ENCODE measurements at regions not wholly inside any gene's neighbourhood (a gene's known extent, or its start where the extent isn't known, plus 50 kb on each side); places are given as distances from the start of the nearest gene placed in this dataset.
"Not testable (repeated sequence)": the region's sequence is repeated elsewhere in the genome, so short reads cannot be mapped to it uniquely, and the experiment has no call there.

DNA sequence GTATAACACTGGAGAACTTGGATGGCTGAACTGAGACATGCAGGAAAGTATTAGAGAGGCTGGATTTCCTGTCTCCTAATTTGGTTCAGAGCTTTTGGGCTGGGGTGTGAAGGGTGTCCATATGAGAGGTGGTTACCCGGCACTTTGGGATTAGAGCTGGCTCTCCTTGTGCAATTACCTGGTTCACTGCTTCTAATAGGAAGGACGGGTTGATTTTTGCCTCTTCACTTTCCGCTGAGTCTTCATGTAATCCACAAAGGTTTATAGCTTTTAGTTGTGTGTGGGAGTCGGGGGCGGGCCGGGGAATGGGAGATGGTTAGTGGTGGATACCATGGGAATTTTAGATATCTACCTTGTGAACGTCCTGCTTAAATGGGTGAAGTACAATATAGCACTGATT, 151.5 kb downstream of the BTBD3 start:
- DNase-seq, result no peak

DNA sequence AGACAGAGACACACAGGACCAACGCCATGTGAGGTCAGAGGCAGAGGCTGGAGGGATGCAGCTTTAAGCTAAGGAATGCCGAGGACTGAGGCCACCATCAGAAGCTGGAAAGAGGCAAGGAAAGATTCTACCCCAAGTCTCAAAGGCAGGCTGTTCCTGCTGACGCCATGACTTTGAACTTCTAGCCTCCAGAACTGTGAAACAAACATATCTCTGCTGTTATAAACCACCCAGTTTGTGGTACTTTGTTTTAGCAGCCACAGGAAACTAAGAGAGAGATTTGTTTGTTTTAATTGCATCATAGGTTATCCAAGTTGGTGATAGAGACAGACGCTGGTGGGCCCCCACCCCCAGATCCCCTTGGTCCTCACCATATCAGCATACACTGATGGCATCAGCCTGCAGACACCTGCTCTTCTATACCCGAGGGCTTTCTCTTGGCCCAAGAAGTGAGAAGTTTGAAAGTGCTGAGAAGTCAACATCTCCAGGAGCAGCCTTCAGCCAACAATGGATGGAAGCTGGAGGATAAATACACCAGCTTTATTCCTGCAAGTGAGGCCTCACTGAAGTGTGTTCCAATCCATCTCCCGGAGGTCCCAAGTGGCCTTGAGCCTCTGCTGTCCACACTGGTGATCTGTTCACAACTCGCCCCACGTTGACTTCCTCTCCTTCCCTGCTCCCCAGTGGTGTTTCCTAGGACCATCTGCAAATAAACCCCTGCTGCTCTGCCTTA, 154.7 kb downstream of the BTBD3 start:
- DNase-seq, result no peak

DNA sequence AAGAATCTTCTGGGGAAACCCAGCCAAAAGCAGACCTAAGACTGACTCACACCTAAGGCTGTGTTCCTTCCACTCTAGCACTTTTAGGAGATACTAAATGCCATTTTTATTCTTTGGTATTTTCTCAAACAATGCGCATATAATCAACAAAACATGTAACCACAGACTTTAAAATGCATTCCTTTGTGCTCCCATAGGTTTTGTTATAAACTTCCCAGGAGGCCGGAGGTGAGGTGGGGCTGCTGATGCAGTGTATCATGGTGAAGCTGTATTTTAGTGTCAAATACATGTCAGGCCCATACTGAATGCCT, 155.2 kb downstream of the BTBD3 start:
- DNase-seq, result no peak

DNA sequence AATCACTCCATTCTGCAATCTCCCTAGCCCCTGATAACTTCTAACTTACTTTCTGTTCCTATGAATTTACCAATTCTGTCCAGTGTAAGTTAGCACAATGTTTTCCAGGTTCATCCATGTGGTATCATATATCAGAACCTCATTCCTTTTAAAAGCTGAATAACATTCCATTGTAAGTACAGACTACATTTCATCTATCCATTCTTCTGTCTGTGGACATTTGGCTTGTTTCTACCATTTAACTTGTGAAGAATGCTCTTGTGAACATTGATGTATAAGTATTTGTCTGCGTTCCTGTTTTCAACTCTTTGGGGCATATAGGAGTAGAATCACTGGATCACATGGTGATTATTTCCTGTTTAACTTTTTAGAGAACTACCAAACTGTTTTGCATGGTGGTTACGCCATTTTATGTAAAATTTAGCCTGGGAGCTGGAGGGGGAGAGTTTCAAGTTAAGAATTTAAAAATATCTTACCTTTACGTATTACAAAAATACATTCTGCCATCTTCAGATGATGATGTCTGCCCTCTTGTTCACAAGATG, 156.5 kb downstream of the BTBD3 start:
- DNase-seq, result no peak

DNA sequence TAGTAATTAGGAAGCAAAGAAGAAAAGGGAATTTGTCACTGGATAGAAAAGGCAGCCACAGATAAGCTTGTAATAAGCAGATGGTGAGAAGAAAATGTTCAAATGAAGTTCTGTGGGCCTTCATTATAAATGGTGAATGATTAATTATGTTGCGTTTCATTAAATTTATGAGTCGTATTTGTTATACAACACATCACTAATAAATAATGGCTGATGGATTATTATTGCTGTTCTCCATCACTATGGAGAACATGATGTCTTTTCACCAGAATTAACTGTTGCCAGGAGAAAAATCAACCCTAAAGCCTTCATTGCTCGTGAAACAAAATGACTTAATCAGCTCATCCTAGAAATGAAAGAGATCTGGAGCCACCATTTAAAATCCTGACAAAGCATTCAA, 158.5 kb downstream of the BTBD3 start:
- no peak for DNase-seq

DNA sequence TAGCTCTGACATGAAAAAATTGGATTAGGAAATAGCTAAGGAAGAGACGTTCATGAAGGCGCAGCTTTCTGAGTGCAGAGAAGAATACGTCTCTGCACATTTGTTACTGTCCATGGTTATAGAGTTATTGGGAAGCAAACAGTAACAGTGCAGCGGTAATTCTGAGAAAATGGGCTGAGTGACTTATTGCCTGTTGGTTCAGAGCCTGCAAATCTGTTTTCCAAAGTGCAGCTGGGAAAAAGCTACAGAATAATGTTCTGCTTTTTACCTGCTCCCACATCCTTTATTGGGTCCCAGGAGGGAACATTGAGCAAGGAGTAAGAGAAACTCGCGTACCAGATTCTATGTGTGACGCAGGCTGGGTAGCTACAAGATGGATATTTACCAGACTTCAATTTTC, 160.2 kb downstream of the BTBD3 start:
- no peak for DNase-seq

DNA sequence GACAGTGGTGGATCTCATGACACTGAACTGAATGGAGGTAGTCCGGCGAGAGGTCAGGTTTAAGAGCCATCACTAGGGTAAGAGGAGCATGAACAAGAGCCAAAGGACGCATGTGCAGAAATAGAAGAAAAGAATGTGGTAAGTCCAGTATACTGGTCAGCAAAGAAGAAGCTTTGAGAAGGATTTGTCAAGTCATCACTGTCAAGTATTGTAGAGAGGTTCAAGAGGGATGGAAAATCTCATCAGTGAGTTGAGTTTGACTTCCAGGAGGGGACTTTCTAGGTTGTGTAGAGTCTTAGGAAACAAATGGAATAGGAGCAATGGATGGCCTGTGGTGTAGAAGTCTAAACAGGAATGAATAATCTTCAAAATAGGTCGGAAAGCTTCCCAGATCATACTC, 161.8 kb downstream of the BTBD3 start:
- no peak for DNase-seq

DNA sequence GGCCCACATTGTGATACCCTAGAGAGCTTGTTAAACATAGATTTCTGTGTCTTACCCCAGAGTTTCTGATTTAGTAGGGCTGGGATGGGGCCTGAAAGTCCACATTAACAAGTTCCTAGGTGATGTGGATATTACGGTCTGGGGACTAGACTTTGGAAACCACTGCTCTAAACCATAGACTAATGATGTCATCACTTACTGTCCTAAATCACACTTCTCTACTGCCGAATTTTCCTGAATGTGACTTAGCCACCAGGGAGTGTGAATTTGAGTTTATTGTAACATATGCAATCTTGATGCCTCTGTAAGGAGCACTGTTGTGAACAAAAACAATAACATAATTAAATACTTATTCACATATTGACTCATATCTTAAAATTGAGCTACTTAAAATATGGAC, 165.6 kb downstream of the BTBD3 start:
- DNase-seq, result no peak

DNA sequence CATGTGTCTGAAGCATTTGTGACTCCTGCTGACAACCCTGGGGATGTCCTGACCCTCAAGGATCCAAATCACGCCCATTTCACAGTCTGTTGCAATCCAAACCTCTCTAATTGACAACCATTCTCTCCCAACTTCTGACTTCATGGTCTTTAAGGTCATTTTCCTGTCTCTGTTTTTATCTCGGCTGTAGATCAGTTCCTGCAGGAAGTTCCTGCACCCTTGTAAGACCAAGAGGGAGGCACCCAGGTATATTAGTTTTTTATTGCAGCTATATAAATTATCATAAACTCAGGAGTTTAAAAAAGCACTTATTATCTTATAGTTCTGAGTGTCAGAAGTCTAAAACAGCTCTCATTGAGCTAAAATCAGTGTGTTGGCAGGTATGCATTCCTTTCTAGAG, 166.8 kb downstream of the BTBD3 start:
- DNase-seq, result no peak

DNA sequence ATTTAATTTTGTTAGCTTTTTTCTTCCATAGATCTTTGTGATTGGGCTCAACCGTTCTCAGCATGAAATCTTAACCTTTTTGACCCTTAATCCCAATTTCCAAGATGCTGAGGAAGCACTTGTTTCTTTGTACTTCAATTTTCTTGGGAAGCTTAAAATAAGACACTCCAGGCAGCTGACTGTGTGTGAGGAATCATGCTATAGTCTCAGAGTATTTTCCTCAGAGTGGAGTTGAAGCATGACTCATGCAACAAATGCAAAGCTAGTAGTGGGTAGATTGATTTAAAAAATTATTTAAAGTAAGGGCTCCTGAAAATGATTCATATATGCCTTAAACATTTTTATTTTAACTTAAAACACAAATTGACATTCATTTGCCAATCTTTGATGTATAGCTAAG, 168.7 kb downstream of the BTBD3 start:
- peak in 4 of 58 donors; percentile 4 to 41 (median 17) for DNase-seq

DNA sequence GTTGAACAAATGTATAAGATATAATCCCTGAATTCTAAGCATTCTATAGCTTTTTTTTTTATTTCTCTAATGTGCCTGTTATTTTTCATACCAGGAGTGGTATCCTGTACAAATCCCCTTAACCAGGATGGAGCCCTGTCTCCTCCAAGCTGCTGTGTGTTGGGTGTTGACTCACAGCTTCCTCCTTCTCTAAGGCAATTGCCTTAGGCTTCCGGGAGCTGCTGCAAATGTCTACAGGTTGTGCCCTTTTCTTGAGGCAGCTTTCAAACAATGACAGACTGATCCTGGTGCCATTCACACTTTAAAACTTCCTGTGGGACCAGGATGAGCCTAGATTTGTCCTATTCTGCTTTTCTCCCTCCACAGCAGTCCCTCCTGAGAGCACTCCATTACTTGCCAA, 173.2 kb downstream of the BTBD3 start:
- DNase-seq, result no peak

DNA sequence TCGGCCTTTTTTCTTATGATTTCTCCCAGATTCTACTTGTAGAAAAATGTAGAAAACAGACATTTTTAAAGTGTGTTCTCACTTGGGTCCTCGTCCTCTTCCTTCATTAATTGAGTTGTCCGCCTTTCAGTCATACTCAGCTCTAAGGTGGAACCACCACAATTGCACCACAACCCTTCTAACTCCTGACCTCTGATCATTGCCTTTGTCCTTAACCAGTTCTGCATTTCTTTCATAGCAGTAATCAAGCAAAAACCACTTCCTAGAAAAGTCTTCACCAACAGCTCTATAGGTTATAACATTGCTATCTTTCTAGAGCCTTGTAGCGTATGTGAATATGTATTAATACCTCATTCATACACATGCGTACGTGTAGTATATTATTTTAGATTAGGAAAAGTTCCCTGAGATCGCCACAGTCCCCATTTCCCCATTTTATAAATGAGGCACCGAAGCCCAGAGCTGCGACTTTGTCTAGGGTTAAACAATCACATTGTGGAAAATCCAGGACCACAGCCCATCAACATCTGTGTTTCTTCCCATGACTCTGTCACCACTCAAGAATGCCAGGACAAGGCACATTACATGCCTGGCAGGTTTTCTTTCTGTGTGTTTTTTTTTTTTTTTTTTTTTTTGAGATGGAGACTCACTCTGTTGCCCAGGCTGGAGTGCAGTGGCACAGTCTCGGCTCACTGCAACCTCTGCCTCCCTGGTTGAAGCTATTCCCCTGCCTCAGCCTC, 175.5 kb downstream of the BTBD3 start:
- no peak for DNase-seq

DNA sequence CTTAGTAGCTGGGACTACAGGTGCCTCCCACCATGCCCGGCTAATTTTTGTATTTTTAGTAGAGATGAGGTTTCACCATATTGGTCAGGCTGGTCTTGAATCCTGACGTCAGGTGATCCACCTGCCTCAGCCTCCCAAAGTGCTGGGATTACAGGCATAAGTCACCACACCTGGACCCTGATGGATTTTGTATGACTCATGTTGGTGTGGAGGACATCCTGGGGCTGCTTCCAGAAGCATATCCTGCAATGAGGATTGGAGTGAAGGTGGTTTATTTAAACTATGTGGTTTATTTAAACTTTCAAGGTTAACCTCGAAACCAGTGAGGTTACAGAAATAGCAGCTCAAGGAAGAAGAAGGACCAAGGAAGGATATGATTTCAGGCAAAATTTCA, 176.1 kb downstream of the BTBD3 start:
- DNase-seq, result not testable (repeated sequence)

DNA sequence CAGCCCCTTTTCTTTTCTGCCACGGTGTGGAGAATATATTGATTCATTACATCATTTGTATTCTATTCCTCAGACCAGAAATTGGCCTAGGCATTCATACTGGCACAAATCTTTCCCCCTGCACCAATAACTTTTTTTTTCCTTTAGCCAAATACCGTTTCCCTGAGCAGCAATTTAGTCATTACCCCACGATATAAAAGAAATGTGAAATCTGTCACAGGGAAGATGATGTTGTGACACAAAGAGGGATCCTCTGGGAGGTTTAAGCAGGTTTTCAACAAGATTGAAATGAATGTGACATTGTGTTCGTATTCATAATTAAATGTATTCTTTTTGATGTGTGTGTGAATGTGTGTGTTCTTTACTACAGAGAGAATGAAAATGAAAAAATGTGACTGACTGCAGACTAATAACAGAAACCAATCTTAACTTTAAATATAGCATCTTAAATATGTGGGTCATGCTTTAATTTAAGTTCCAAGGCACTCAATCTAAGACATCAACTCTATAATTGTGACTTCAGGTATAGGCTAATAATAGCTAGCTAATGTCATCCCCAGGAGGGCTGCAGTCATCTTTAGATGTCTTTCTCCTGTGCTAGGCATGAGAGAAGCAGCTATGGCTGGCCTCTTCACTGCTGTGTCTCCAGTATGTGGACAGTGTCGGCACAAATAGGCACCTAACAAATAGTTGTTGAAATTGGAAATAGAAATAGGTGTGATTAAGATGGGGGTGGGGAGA, 177.7 kb downstream of the BTBD3 start:
- DNase-seq, result no peak

DNA sequence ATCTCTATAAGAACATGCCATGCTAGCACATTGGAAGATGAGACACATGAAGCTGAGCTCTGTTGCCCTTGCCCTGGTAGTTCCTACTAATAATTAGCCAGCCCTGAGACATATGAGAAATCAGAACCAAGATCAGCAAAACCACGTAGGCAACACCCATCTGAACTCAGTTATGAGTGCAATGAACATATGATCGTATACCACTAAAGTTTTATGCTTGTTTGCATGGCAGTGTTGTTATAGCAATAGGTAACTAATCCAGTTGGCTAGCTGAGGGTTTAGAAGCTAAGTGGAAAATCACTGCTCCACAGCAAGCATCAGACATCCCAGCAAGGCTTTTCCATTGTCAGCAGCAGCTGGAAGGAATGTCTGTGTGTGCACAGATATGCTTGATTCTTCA, 180.7 kb downstream of the BTBD3 start:
- DNase-seq, result no peak

DNA sequence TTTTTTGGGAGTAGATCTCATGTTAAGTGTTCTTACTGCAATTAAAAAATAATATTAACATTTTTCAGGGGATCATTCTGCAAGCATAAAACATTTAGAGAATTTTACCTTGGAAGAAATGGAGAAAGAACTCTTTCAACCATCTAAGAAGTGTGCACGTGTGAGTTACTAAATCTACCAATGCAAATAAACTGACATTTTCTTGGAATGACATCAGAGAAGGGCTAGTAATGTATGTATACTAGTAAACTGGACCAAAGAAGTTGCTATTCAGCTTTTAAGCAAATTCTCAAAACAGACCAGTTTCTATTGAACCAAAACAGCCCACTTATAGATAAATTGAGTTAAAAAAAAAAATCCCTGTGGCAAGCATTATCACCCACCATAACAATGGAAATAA, 191.2 kb downstream of the BTBD3 start:
- no peak for DNase-seq

DNA sequence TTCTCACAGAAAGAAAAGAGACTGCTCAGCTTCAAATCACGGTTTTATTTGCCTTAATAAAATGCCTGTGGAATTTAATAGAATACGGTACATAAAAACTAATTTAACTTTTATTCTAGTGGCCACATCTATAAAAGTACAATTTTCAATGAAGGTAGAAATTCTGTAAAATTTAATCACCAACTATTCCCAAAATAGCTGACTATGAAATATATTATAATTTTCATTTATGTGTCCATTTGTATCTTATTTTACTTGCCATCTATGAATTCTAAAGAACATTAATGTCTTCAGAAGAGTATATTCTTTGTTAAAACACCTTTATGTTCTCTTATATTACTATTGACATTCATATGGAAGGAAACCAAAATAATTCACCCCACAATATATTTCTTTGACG, 192.6 kb downstream of the BTBD3 start:
- DNase-seq, result no peak

DNA sequence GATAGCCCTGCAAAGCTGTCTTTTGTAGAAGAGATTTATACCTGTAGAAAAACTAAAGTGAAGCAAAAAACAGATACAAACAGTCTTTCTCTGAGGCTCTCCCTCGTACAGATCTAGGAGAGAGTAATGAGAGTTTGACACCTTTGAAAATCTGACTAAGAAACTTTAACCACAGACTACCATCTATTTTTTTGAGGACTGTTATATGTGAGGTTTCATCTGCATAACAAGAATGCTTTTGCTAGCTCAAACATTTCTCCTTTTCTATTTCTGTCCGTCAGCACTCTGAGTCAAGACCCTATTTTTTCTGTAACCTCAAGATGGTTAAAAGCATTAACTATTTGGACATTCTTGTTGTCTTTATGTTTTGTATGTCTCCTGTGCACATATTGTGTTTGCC, 193.0 kb downstream of the BTBD3 start:
- DNase-seq, result no peak

DNA sequence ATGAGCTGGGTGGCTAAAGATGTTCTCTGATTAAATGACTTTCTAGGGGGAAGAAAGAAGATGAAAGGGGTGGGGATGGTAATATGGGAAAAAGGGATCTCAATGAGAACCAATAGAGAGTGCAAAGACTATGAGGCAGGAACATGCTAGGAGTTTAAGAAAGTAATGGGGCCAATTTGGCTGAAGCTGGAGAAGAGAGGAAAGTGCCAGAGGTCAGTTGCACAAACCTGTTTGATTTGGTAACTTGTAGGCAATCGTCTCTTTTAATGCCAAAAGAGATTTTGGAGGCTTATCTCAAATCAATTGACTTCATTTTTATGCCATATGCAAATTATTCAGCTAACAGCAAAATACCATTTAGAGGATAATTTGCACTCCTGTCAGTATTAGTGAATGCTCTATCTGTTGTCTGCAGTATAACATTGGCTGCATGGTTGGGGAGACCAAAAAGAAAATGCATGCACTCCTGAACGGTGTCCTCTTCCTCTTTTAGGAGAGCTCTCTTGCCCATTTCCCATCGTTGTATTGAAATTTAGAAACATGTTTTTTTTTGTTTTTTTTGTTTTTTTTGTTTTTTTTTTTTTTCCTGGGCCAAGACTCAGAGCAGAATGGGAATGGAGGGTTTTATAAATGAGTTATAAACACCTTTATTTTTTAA, 193.9 kb downstream of the BTBD3 start:
- no peak for DNase-seq

DNA sequence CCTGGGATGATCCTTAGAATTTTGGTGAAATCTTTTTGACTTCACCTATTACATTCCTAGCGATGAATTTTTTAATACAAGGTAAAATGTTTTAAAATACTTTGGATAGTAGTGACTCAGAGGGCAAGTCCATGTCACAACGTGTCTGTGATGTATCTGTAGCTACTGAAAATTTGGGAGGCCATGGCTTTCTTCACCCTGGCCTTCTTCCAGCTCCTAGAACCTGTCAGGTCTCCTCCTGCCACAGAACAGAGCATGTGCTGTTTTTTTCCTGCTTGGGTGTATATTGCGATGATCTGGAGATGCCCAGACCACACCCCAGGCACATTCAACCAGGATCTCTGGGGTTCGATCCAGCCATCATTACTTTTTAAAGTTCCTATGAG, 194.4 kb downstream of the BTBD3 start:
- DNase-seq, result no peak

DNA sequence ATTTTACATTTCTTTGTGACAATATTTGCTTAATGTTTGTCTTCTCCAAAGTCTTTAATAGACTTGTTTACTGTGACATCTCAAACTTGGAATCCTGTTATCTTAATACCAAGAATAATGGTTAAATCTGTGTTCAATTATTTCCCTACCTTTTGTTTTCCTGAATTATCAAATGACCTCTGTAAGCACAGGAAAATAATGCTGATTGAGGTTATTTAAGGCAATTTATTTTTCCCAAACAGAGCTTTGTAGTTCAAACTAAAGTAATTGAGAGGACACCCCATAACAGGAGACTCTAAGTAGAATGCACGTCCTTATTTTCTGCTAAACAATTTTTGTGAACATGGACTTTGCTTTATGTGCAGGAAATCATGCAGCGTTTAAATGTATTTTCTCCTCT, 195.0 kb downstream of the BTBD3 start:
- DNase-seq, result no peak

DNA sequence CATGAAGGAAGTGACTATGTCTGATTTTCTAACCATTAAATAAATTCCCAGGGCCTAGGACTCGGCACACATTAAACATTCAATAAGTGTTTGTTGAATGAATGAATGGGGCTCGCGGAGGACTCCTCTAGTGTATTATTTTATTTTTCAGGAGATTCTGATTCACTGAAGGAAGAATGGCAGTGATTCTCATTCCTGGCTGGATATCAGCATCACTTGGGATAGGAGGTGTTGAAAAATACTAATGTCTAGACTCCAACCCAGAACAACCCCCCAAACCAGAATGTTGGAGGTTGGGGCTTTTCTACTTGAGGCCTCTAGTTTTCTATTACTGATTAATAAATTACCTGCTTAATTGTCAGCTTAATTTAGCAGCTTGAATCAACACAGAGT, 195.4 kb downstream of the BTBD3 start:
- DNase-seq, result no peak

All from anterior cingulate cortex (tissue), 58 donors.